ENCODE measurements at regions not wholly inside any gene's neighbourhood (a gene's known extent, or its start where the extent isn't known, plus 50 kb on each side); places are given as distances from the start of the nearest gene placed in this dataset.
"Not testable (repeated sequence)": the region's sequence is repeated elsewhere in the genome, so short reads cannot be mapped to it uniquely, and the experiment has no call there.

- no peak for DNase-seq (ENCODE audit: low read depth)
These were observed 124.3 kb upstream of the MAMLD1 start for GRCh38 chrX:150238632-150239382.

- no peak for DNase-seq (ENCODE audit: low read depth)
These were observed 123.0 kb upstream of the MAMLD1 start for GRCh38 chrX:150239946-150240642.

GRCh38 chrX:150240643-150240970, 122.5 kb upstream of the MAMLD1 start:
- DNase-seq (ENCODE audit: low read depth): no peak

- DNase-seq (ENCODE audit: low read depth): no peak
These were observed 109.0 kb upstream of the MAMLD1 start for GRCh38 chrX:150253959-150254620.

GRCh38 chrX:150254909-150255308, 108.2 kb upstream of the MAMLD1 start:
- DNase-seq (ENCODE audit: low read depth): no peak

GRCh38 chrX:150255441-150256296, 107.4 kb upstream of the MAMLD1 start:
- DNase-seq (ENCODE audit: low read depth): no peak

- no peak for DNase-seq (ENCODE audit: low read depth)
These were observed 106.8 kb upstream of the MAMLD1 start for GRCh38 chrX:150256297-150256650.

GRCh38 chrX:150257353-150258175, 105.6 kb upstream of the MAMLD1 start:
- DNase-seq (ENCODE audit: low read depth): no peak

GRCh38 chrX:150258176-150258425, 105.0 kb upstream of the MAMLD1 start:
- no peak for DNase-seq (ENCODE audit: low read depth)

- DNase-seq (ENCODE audit: low read depth): no peak
These were observed 104.4 kb upstream of the MAMLD1 start for GRCh38 chrX:150258463-150259430.

GRCh38 chrX:150262456-150262855, 100.7 kb upstream of the MAMLD1 start:
- no peak for DNase-seq (ENCODE audit: low read depth)

GRCh38 chrX:150268839-150269355, 94.2 kb upstream of the MAMLD1 start:
- no peak for DNase-seq (ENCODE audit: low read depth)

- no peak for DNase-seq (ENCODE audit: low read depth)
These were observed 93.4 kb upstream of the MAMLD1 start for GRCh38 chrX:150269605-150270254.

- no peak for DNase-seq (ENCODE audit: low read depth)
These were observed 92.5 kb upstream of the MAMLD1 start for GRCh38 chrX:150270622-150271021.

GRCh38 chrX:150273575-150274294, 89.4 kb upstream of the MAMLD1 start:
- DNase-seq (ENCODE audit: low read depth): not testable (repeated sequence)

GRCh38 chrX:150282953-150283352, 80.2 kb upstream of the MAMLD1 start:
- no peak for DNase-seq (ENCODE audit: low read depth)

GRCh38 chrX:150291014-150291413, 72.1 kb upstream of the MAMLD1 start:
- no peak for DNase-seq (ENCODE audit: low read depth)

- no peak for DNase-seq (ENCODE audit: low read depth)
These were observed 69.7 kb upstream of the MAMLD1 start for GRCh38 chrX:150293311-150294013.
